ENCODE measurements at regions not wholly inside any gene's neighbourhood (a gene's known extent, or its start where the extent isn't known, plus 50 kb on each side); places are given as distances from the start of the nearest gene placed in this dataset.

DNA sequence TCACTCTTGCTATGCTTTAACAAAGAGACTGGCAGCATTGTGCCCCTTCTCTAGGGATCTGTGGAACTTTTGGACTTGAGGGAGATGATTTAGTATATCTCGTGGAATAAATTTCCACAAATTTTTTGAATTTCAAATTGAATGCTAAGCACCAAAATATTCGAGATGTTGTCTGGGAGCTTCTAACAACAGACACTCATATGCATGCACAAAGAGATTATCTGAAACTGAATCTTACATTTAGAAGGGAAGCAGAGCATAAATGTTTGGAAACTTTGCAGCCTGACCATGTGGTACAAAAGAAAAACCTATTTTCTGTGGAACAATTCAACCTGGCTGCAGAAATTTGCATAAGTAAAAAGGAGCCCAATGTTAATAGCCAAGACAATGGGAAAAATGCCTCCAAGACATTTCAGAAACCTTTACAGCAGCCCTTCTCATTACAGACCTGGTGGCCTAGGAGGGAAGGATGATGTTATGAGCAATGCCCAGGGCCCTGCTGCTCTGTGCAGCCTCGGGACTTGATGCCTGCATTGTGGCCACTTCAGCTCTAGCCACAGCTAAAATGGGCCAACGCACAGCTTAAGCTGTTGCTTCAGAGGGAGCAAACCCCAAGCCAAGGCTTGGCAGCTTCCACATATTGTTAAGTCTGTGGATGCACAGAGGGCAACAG is 285.8 kb upstream of the FAM174A start:
- Histone ChIP-seq H3K9me3 (ENCODE audit: control insufficient read depth, low read length) (no peaks in the 10 kb centered on the region), H3K9ac (no peak overlapping the region), H3K79me2 (no peaks in the 10 kb centered on the region), H3K27ac (no peak overlapping the region), H3K27me3 (ENCODE audit: control insufficient read depth, insufficient read depth, low read length) (no peaks in the 10 kb centered on the region), H3K4me2 (ENCODE audit: low read length) (no peak overlapping the region), H3K4me3 (ENCODE audit: low read depth, low read length) (no peak overlapping the region), H3K4me1 (no peaks in the 10 kb centered on the region), H3K36me3 (ENCODE audit: control insufficient read depth, insufficient read depth, low read length) (no peaks in the 10 kb centered on the region), H2AFZ (no peak overlapping the region)
- TF ChIP-seq CTCF (IDR thresholded peaks at IDR 0.05) = no peak

- Histone ChIP-seq H3K36me3 (ENCODE audit: control insufficient read depth, insufficient read depth, low read length) (no peaks in the 10 kb centered on the region), H3K9ac (no peak overlapping the region), H3K4me2 (ENCODE audit: low read length) (no peak overlapping the region), H3K27me3 (ENCODE audit: control insufficient read depth, insufficient read depth, low read length) (no peaks in the 10 kb centered on the region), H3K4me3 (ENCODE audit: low read depth, low read length) (no peak overlapping the region), H2AFZ (no peak overlapping the region), H3K4me1 (no peaks in the 10 kb centered on the region), H3K9me3 (ENCODE audit: control insufficient read depth, low read length) (no peaks in the 10 kb centered on the region), H3K27ac (no peak overlapping the region), H3K79me2 (no peaks in the 10 kb centered on the region)
- TF ChIP-seq CTCF (IDR thresholded peaks at IDR 0.05) = no peak
These were observed 302.4 kb upstream of the FAM174A start for GRCh38 chr5:100232736-100233135.

GRCh38 chr5:100188778-100189177 is 346.4 kb upstream of the FAM174A start:
- Histone ChIP-seq H3K4me3 (ENCODE audit: low read depth, low read length) (no peak overlapping the region), H3K36me3 (ENCODE audit: control insufficient read depth, insufficient read depth, low read length) (no peaks in the 10 kb centered on the region), H3K27me3 (ENCODE audit: control insufficient read depth, insufficient read depth, low read length) (no peaks in the 10 kb centered on the region), H2AFZ (no peak overlapping the region), H3K79me2 (no peaks in the 10 kb centered on the region), H3K9ac (no peak overlapping the region), H3K9me3 (ENCODE audit: control insufficient read depth, low read length) (no peaks in the 10 kb centered on the region), H3K27ac (no peak overlapping the region), H3K4me2 (ENCODE audit: low read length) (no peak overlapping the region), H3K4me1 (no peaks in the 10 kb centered on the region)
- TF ChIP-seq CTCF (IDR thresholded peaks at IDR 0.05) = no peak

GRCh38 chr5:100188339-100188738 is 346.8 kb upstream of the FAM174A start:
- H3K9ac ChIP-seq = no peak overlapping the region
- H3K4me2 ChIP-seq (ENCODE audit: low read length) = no peak overlapping the region
- no peak overlapping the region for H3K4me3 ChIP-seq (ENCODE audit: low read depth, low read length)
- no peaks in the 10 kb centered on the region for H3K36me3 ChIP-seq (ENCODE audit: control insufficient read depth, insufficient read depth, low read length)
- H3K4me1 ChIP-seq = no peaks in the 10 kb centered on the region
- no peaks in the 10 kb centered on the region for H3K27me3 ChIP-seq (ENCODE audit: control insufficient read depth, insufficient read depth, low read length)
- TF ChIP-seq CTCF (IDR thresholded peaks at IDR 0.05) = no peak
- no peaks in the 10 kb centered on the region for H3K79me2 ChIP-seq
- H3K9me3 ChIP-seq (ENCODE audit: control insufficient read depth, low read length) = no peaks in the 10 kb centered on the region
- H3K27ac ChIP-seq = no peak overlapping the region
- no peak overlapping the region for H2AFZ ChIP-seq

GRCh38 chr5:100186181-100186580 is 349.0 kb upstream of the FAM174A start:
- Histone ChIP-seq H3K4me1 (no peaks in the 10 kb centered on the region), H3K36me3 (ENCODE audit: control insufficient read depth, insufficient read depth, low read length) (no peaks in the 10 kb centered on the region), H3K4me2 (ENCODE audit: low read length) (no peak overlapping the region), H3K9ac (no peak overlapping the region), H3K4me3 (ENCODE audit: low read depth, low read length) (no peak overlapping the region), H3K79me2 (no peaks in the 10 kb centered on the region), H3K27me3 (ENCODE audit: control insufficient read depth, insufficient read depth, low read length) (no peaks in the 10 kb centered on the region), H3K9me3 (ENCODE audit: control insufficient read depth, low read length) (no peaks in the 10 kb centered on the region), H3K27ac (no peak overlapping the region), H2AFZ (no peak overlapping the region)
- no peak for TF ChIP-seq CTCF (IDR thresholded peaks at IDR 0.05)
